ENCODE measurements at regions not wholly inside any gene's neighbourhood (a gene's known extent, or its start where the extent isn't known, plus 50 kb on each side); places are given as distances from the start of the nearest gene placed in this dataset.
"Not testable (repeated sequence)": the region's sequence is repeated elsewhere in the genome, so short reads cannot be mapped to it uniquely, and the experiment has no call there.

DNA sequence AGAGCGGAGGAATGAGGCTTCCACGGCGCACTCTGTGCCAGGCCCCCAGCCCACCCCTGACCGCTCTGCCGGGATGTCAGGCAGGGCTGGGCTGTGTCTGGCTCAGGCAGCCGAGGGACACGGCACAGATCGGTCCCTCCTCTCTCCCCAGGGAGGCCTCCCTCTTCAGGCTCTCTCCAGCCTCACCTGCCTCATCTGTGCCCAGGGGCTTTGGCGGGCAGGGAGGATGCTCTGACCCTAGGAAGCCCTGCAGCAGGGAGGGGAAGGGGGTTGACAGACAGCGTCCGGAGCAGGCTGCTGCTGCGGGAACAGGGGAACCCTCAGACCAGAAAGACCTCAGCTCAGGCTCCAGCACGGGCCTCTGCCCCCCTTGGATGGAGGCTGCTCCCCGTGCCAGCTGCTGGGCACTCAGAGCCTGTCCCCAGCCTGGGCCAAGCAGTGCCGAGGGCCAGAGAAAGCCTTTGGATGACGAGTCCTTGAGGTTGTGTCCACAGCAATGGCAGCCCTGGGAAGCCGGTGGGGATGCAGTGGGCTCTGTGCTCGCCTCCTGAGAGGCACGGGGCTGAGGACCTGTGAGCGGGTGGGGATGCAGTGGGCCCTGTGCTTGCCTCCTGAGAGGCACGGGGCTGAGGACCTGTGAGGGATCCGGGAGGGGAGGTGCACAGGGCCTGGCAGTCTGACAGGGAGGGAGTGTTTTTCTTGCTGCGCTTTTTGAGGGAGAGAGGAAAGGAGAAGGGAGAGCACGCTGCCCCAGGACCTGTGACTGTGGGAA is 66.9 kb downstream of the FOXL3 start:
- DNase-seq: no peak

DNA sequence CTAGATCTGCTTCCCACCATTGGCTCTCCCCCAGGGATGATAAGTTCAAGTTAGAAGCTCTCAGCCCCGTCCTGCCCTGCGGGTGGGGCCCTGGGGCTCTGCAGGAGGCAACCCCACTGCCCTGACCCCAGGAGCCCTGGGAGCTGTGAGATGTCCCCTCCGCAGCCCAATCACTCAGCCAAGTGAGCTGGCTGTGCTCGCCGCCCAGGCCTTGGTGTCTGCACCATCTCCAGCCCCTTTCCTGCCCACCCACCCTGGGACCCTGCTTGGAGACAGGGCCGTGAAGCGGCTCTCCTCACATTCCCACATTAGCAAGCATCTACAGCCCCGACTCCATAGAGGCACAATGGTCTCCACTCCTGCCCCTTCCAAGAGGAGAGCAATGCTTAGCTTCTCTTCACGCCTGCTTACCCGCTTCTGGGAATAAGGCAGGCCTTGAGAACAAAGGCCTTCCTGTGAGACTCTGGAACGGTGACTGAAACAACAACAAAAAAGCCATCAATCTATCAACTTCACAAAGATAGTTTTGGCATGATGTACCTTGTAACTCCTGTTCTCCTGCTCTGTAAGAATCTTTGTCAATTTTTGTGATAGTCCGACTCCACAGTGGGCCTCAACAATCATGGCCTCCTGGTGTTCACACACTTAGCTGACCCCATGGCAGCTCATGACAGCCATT is 67.7 kb downstream of the FOXL3 start:
- DNase-seq: no peak

DNA sequence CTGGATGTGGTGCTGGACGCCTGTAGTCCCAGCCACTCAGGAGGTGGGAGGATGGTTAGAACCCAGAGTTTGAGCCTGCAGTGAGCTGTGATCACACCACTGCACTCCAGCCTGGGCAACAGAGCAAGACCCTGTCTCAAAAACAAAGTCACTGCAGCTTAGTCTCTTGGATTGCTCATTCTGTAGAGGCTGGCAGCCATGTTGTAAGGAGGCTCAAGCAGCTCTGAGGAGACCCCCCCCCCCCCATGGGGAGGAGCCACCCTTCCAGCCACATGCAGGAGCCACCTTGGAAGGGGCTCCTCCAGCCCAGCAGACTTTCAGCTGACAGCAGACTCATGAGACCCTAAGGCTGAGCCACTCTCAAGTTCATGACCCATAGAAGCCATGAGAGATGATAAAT is 68.4 kb downstream of the FOXL3 start:
- no peak for DNase-seq

DNA sequence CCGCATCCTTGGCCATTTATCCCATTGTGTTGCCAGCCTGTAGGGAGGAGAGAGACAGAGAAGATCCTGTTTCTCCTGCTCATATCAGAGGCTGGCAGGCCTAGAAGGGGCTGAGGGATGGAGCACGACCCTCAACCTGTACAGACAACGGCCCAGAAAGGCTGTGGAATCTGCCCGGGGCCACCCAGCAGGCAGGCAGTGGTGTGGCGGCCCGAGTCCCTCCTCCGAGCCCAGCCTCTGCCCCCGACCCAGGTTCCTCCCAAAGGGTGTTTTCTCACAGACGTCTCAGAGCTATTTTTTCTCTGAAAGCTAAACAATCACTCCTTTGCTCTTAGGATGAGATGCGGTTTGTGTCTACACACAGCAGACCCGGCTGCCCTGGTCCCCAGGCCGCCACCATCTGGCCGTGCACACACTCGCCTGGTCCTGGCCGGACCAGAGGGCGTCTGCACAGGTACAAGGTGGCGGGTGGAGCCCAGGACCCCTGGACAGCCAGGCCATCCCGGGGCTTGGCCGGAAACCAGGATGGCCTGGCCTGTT is 69.3 kb downstream of the FOXL3 start:
- no peak for DNase-seq

DNA sequence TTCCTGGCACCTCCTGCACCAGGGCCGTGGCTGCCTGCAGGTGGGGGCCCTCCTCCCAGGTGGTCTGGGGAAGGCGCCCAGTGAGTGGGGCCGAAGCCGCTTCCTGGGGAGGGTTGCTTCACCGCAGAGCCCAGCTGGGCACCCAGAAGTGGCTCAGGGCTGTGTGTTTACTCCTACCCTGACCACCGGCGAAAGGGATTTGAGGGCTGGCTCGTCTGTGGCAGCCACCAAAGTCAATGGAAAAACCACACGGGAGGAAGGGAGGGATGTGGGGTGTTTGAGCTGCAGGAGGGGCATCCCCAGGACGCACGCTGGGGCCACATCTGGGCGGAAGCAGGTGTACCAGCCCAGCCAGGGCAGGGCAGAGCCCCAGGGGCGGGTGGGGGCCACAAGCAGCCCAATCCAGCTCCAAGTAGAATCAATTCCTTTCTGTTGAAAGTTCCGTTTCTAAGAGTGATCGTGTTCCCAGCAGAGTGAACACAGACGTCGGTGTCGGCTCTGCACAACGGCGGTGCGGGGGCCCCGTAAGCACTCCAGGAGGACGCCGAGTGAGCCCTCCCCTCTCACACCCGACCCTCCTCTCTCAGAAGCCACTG is 69.9 kb downstream of the FOXL3 start:
- no peak for DNase-seq

DNA sequence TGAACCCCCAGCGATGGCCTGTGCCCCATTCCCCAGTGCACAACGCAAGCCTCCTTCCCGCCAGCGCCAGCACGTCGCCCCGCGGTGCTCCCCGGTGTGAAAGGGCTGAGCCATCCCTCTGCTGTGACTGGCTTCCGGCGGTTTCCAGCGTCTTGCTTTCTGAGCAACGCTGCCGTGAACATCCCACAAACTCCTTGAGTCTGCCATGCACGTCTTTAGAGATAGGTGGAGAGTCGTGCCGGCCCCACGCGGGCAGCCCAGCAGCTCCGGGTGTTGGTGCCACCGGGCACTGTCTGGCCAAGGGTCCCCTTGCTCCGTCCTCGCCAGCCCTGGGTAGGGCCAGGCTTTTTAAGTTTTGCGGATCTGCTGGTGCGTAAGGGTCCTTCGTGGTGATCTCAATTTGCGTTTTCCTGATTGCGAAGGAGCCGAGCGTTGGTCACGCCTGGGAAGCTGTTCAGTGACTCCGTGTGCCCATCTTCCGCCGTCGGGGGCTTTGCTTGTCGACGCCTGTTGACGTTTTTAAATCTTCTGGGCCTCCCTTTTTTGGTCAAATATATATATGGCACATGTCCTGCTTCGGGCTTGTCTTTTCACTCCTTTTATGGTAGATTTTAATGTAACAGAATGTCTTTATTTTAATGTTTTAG is 70.6 kb downstream of the FOXL3 start:
- DNase-seq: no peak

DNA sequence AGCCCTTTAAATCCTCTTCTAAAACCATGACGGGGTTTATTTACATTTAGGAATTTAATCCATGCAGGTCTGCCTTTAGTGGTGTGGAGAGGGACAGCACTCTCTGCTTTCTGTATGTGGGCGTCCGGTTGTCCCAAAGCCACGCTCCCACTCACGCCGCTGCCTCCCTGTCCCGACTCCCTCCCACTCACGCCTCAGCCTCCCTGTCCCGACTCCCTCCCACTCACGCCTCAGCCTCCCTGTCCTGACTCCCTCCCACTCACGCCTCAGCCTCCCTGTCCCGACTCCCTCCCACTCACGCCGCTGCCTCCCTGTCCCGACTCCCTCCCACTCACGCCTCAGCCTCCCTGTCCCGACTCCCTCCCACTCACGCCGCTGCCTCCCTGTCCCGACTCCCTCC is 71.2 kb downstream of the FOXL3 start:
- not testable (repeated sequence) for DNase-seq

DNA sequence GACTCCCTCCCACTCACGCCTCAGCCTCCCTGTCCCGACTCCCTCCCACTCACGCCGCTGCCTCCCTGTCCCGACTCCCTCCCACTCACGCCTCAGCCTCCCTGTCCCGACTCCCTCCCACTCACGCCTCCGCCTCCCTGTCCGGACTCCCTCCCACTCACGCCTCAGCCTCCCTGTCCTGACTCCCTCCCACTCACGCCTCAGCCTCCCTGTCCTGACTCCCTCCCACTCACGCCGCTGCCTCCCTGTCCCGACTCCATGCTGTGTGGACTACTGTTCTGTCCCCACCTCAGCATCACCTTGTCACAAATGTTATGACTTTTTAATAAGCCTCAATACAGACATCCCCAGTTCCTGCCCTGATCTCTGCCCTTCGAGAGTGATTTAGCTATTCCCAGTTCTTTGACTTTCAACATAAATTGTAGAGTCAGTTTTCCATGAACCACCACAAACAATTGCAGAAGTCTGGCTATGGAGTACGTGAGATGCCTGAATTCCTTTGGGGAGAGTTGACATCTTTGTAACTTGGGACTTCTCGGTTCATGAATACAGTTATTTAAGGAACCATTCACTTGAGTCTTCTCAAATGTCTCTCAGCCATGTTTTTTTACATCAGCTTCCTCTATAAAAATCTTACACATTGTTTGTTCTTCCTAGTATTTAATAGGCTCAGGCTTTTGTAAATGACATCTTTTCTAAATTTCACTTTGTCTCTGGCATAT is 71.9 kb downstream of the FOXL3 start:
- no peak for DNase-seq

DNA sequence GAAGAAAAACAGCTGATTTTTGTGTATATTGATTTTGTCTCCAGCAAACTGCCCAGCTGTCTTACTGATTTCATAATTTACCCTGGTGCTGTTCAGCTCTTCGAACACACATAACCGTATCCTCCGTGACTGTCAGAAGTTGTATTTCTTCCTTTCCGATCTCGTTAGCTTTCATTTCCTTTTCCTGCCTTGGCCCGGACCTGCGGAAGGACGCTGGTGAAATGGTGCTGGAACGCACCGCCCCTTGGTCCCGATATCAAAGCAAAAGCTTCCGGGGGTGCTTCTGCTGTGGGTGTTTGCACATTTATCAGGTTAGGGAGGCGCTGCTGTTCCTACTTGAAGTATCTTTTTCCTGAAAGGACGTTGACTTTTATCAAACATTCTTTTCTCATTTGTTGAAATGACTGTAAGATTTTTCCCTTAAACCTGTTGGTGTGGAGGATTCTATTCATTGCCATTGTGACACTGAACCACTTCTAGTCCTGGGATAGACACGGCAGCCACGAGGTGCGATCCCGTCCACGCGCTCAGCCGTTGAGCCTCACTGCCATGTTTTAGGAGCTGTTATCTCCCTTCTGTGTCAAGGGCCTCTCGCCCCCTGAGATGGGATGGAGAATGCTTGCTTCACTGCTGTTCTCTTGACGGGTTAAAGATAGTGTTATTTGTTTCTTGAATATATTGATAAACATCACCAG is 72.6 kb downstream of the FOXL3 start:
- peak; percentile 53 for DNase-seq

DNA sequence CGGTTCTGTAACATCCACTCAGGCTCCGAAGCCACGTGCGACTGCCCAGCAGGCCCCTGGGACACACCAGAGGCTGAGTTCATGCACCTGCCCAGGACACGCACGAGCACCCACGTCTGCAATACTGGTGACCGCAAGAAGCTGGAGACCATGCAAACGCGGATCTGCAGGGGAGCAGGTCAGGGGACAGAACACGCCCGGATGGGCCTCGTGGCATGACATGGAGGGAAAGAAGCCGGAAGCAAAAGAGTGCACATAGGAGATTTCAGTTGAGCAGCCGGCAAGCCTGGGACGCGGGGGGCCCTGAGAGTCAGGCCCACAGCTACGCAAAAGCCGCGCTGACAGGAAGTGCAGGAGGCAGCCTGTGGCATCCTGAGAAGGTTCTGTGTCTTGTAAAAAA is 73.7 kb downstream of the FOXL3 start:
- DNase-seq: peak; percentile 17

DNA sequence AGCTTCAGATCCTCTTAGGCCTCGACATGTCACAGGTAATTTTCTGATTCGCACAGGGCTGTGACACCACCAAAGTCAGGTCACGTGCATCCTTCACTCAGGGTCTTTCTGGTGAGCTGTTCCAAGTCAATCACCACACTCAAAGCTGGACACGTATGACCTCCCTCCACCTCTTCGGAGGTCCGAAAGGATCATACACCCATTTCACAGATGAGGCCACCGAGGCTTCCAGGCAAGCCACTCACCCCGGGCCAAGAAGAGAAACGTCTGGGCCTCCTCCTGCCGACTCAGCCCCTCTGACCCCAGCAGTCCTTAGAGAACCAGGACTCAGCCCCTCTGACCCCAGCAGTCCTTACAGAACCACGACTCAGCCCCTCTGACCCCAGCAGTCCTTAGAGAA is 74.6 kb downstream of the FOXL3 start:
- no peak for DNase-seq

DNA sequence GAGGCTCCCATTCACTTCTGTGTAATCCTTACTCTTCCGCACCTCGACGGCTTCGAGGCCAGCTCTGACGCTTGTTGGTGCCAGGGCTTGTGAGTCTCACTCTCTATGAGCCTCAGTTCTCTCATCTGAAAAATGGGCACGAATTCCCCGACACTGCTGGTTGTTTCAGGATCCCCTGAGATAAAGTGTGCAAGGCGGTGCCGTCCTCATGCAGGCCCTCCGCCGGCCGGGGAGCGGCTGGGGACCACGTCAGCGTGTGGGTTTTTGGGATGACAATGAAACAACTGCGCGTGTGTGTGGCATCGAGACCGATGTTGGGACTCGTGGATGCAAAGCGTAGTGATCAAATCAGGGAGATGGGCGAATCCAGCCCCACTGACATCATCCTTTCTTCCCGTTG is 75.6 kb downstream of the FOXL3 start:
- no peak for DNase-seq

DNA sequence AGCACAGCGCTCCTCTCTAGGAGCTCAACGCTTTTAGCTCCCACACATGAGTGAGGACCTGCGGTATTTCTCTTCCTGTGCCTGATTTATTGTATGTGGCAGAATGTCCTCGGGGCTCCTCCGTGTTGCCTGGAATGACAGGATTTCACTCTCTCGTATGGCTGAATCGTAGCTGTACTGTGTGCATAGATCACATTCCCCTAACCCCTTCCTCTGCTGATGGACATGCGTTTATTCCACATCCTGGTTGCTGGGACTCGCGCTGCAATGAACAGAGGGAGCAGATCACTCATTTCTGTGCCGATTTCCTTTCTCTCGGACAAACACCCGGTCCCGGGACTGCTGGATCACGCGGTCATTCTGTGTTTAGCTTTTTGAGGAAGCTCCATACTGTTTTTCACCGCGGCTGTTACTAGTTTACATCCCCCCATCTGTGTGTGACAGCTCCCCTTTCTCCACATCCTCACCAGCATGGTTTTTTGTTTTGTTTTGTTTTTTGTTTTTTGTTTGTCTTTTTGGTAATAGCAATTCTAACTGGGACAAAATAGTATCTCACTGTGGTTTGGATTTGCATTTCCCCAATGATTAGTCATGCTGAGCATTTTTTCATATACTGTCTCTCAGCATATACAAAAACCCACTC is 76.3 kb downstream of the FOXL3 start:
- no peak for DNase-seq

DNA sequence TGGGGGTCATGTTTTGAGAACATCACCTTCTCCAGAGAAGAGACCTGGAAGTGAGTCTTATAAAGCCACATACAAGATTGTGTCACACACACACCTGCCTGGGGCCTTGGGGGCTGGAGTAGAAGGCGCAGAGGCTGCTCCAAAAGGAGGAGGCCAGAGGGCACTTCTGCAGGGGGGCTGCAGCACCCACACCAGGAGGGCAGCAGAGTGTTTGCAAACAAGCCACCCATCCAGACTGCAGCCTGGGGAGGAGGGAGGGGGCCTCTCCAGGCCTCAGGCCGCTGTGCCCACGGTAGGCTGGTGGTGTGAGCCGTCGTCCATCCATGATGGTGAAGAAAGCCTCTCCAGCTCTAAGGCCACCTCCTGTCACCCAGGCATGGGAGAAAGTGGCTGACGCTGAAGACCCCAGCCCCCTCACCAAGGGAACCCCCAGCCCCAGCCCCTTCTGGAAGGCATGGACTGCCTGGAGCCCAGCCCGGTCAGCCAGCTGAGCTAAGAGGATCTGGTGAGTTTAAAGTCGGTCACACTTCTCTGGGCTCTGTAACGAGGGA is 77.5 kb downstream of the FOXL3 start:
- no peak for DNase-seq

DNA sequence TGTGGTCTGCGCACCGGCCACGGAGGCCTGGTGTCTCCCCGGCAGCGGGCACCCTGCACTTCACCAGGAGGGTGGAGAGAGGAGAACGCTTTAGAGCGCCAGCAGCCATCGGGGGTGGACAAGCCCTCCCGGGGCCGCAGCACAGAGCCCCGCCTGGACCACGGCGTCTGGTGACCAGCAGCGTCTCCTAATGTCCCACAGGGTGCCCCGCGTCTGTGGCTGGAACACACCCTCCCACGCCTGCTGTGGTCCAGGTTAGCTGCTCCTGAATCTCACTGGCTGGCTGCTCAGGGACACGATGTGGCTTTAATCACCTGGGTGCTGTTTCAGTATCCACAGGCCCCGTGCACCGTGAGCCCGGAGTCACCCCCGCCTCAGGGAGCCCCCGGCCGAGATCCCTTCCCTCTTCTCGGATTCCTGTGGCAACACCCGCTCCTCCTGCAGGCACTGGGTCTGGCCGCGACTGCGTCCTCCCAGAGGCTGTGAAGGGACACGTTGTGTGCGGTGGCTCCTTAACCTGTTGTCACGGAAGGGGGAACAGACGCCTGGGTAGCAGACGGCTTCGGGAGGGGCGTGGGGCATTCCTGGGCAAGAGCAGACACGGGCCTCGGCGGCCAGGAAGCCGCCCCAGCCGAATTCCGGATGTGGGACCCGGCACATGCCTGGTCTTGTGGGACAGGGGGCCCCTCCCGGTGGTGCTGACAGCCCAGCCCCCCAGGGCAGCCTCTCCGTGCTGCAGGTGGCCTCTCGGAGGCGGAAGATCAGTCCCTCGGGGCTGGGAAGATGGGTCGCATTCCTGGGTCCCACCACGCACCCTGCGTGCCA is 78.9 kb downstream of the FOXL3 start:
- no peak for DNase-seq

DNA sequence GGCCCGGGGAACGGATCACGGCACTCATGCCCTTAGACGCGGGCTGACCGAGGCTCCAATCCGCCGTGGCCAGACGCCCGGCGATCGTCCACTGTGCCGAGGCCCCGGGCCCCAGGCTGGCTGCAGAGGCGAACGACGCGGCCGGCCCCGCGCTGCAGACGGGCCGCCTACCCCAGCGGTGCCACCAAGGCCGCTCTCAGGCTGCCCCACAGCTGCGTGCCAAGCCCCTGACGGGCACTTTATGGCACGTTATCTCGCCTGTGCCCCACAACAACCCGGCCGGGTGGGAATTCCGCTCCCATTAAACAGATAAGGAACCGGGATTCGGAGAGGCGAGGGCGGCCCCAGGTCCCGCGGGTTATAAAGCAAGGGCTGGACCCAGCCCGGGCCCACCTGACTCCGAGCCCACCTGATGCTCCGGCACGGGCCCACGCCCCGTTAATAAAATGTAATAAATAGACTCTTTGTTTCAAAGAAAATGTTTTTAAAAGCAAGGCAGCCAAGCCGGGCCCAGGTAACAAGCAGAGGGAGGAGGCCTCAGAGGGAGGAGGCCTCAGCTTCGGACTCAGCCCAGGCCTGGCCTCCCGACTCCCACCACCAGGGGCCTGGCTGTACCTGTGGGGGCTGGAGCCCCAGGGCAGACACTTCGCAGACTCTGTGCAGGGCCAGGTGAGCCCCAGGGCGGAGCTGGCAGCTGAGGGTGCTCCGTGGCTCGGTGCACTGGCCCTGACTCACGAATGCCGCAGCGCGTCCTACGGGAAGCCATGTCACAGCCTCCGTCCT is 79.7 kb downstream of the FOXL3 start:
- DNase-seq: no peak

DNA sequence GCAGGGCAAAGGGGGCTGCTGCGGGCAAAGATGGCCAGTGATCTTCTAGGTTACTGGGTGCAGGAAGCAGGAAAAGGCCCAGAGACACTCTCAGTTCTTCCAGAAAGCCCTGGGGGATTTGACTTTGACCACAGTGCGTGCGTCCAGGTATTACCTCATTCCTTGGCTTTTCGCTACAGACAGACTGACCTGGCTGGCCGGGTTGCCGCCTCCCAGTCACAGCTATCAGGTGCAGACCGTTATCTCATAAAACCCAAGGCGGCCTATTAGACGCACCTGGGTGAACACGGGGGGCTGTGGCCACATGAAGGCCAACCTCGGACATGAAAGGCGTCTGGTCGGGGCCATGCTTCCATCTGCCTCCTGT is 80.3 kb downstream of the FOXL3 start:
- DNase-seq: no peak

DNA sequence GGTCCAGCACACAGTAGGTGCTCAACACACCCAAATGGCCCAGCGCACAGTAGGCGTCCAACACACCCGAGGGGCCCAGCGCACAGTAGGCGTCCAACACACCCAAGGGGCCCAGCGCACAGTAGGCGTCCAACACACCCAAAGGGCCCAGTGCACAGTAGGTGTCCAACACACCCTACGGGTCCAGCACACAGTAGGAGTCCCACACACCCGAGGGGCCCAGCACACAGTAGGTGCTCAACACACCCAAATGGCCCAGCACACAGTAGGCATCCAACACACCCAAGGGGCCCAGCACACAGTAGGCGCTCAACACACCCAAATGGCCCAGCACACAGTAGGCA is 80.8 kb downstream of the FOXL3 start:
- DNase-seq: no peak

DNA sequence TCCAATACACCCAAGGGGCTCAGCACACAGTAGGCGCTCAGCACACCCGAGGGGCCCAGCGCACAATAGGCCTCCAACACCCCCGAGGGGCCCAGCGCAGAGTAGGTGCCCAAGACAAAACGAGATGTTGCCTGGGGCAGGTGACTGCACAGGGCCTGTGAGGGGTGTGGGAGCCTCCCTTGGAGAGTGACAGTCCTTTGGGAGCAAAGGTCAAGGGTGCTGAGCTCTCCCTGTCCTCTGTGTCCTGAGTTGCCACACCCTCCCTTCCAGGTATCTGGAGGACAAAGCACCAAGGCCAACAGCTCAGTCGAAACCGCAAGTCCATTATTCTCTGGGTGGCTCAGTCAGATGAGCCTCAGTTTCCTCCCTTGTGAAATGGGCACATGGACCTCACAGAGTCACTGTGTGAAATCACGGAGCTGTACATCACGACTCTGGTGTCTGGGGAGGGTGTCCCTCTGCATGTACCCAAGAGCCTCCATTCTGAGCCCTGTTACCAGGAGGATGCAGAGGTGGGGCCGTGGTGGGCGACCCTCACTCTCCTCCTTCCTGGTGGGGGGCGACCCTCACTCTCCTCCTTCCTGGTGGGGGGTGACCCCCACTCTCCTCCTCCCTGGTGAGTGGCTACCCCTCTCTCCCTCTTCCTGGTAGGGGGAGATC is 81.3 kb downstream of the FOXL3 start:
- DNase-seq: no peak

Data from CD4-positive, alpha-beta T cell treated with Interleukin-4 for 4 hours (primary cell).